Endothelial cell (in vitro differentiated cells): ENCODE measurements at regions not wholly inside any gene's neighbourhood (a gene's known extent, or its start where the extent isn't known, plus 50 kb on each side); places are given as distances from the start of the nearest gene placed in this dataset.

ENCODE experiments used
- DNase-seq: peaks from one replicate; pipeline ENCODE4 v3.0.0; 2021; ENCODE audit warnings: low spot score
- H3K27ac Mint-ChIP-seq: one replicate; pipeline ENCODE4 v1.8.0; 2021; ENCODE audit warnings: mixed read lengths, inconsistent platforms; ENCODE audit not compliant: unreplicated experiment
- H3K27me3 Mint-ChIP-seq: one replicate; pipeline ENCODE4 v1.8.0; 2021; ENCODE audit warnings: mild to moderate bottlenecking, moderate library complexity, mixed read lengths, inconsistent platforms; ENCODE audit not compliant: unreplicated experiment
- H3K36me3 Mint-ChIP-seq: one replicate; pipeline ENCODE4 v1.8.0; 2021; ENCODE audit warnings: mild to moderate bottlenecking, low read depth, mixed read lengths, inconsistent platforms; ENCODE audit not compliant: unreplicated experiment
- H3K4me1 Mint-ChIP-seq: one replicate; pipeline ENCODE4 v1.8.0; 2021; ENCODE audit warnings: mild to moderate bottlenecking, mixed read lengths, inconsistent platforms; ENCODE audit not compliant: unreplicated experiment
- H3K4me3 Mint-ChIP-seq: one replicate; pipeline ENCODE4 v1.8.0; 2021; ENCODE audit warnings: mild to moderate bottlenecking, mixed read lengths, inconsistent platforms; ENCODE audit not compliant: unreplicated experiment
- H3K9me3 Mint-ChIP-seq: one replicate; pipeline ENCODE4 v1.8.0; 2021; ENCODE audit warnings: mixed read lengths, inconsistent platforms; ENCODE audit not compliant: unreplicated experiment
- TF ChIP-seq, protein P1 (sequence below): fragments of 200-600 bp; sonication (generic); IDR thresholded peaks from one replicate; pipeline ENCODE4 v1.5.0; 2021; ENCODE audit warnings: antibody characterized with exemption; ENCODE audit not compliant: unreplicated experiment

DNA sequence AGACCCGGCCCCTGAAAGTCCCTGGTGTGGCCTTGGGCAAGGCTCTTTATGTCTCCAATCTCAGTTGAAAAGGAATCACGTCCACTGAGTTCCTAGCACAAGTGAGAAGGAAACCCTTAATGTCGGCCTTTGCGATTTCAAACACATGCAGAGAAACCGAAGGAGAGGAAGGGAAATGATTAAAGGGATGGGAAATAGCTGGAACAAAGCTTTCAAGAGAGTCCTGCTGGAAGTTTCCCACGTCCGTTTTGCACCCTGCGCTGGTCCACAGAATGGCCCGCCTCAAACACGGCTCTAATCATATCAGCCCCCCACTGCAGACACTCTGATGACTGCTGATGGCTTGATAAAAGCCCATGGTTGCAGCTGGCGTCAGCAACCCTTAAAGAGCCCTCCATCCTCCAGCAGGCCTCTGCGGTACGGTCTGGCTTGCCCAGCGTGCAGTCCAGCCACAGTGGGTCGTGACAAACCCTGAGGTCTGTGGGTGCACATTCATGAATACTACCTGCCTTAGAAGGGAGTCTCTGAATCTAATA is 765.5 kb upstream of the EEF2KMT start:
- TF ChIP-seq, protein P1, sequence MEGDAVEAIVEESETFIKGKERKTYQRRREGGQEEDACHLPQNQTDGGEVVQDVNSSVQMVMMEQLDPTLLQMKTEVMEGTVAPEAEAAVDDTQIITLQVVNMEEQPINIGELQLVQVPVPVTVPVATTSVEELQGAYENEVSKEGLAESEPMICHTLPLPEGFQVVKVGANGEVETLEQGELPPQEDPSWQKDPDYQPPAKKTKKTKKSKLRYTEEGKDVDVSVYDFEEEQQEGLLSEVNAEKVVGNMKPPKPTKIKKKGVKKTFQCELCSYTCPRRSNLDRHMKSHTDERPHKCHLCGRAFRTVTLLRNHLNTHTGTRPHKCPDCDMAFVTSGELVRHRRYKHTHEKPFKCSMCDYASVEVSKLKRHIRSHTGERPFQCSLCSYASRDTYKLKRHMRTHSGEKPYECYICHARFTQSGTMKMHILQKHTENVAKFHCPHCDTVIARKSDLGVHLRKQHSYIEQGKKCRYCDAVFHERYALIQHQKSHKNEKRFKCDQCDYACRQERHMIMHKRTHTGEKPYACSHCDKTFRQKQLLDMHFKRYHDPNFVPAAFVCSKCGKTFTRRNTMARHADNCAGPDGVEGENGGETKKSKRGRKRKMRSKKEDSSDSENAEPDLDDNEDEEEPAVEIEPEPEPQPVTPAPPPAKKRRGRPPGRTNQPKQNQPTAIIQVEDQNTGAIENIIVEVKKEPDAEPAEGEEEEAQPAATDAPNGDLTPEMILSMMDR, result no peak
- peaks cover 1% of the 10 kb centered on the region for H3K27me3 Mint-ChIP-seq
- peaks cover 4% of the 10 kb centered on the region for H3K4me1 Mint-ChIP-seq
- no peak overlapping the region for H3K4me3 Mint-ChIP-seq
- no peak for DNase-seq
- no peak overlapping the region for H3K27ac Mint-ChIP-seq
- no peaks in the 10 kb centered on the region for H3K36me3 Mint-ChIP-seq
- no peaks in the 10 kb centered on the region for H3K9me3 Mint-ChIP-seq

DNA sequence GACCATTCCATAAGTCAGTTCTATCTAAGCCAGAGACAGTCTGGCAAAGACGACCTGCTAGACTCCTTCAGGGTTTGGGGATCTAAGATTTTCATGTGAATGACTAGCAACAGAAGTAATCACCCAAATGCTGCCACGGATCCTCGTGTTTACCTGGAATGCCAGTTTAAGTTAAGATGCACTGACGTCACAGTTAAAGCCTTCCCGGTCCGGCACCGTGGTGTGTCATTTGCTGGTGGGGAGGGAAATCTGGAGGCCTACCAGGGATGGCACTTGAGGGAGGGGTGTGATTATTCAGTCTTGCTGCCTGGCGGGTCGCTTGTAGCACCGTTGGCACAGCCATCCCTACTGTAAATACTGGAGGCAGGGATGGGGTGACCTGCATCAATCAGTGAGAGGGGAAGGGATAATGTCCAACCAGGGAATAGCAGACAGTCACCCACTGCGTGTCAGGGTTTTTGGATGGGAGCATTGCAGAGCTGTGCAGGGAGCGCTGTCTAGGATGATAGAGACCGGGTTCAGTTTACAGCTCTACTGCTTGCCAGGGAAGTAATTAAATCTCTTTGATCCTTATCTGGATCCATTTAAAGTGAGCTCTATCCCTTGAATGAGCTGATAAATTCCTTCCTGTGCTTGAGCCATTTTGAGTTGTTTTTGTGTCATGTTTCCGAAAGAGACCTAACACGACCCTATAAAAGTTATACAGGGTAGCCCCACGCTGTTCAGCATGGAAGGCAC is 764.7 kb upstream of the EEF2KMT start:
- Mint-ChIP-seq H3K4me1 (peaks cover 4% of the 10 kb centered on the region), H3K27me3 (peaks cover 1% of the 10 kb centered on the region), H3K27ac (no peak overlapping the region), H3K36me3 (no peaks in the 10 kb centered on the region), H3K9me3 (no peaks in the 10 kb centered on the region), H3K4me3 (no peak overlapping the region)
- TF ChIP-seq, protein P1, result no peak
- DNase-seq, result no peak

DNA sequence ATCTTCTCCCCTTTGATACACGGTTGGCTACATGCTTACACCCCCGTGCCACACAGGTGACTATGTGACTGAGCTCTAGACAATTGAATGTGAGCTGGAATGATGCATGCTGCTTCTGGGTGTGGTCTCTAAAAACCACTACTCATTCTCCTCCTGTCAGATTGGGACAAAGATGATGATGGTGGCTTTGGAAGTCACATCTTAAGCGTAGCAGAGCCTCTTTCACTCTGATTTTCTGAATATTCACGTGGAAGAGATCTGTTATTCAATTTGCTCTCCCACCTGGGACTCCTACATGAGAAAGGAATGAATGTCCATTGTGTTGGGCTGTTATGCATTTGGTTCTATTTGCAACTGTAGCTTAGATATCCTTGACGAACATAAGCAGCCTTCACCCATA is 763.6 kb upstream of the EEF2KMT start:
- Mint-ChIP-seq H3K4me1 (peaks cover 4% of the 10 kb centered on the region), H3K27me3 (peaks cover 1% of the 10 kb centered on the region), H3K9me3 (no peaks in the 10 kb centered on the region), H3K27ac (no peak overlapping the region), H3K36me3 (no peaks in the 10 kb centered on the region), H3K4me3 (no peak overlapping the region)
- TF ChIP-seq, protein P1, result no peak
- no peak for DNase-seq

DNA sequence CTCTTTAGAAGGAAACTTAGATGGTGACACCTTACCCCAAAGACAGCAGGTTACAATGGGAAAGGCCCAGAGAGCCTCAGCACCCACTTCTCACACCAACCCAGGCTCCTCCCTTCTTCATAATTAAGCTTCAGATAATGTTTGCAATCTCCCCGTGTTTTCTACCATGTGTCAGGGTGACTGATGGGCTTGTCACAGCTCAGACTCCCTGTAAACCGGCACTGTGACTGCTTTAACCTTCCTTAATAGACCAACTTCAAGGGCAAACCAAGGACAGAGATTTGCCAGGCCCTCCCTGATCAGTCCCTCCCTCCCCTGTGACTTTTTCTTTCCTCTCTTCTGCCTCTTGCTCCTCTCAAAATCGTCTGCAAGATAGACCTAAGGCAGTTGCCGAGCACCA is 760.6 kb upstream of the EEF2KMT start:
- Mint-ChIP-seq H3K36me3 (no peaks in the 10 kb centered on the region), H3K9me3 (no peaks in the 10 kb centered on the region), H3K27me3 (peaks cover 1% of the 10 kb centered on the region), H3K4me3 (no peak overlapping the region), H3K4me1 (peaks cover 4% of the 10 kb centered on the region), H3K27ac (no peak overlapping the region)
- TF ChIP-seq, protein P1, result no peak
- DNase-seq, result no peak

DNA sequence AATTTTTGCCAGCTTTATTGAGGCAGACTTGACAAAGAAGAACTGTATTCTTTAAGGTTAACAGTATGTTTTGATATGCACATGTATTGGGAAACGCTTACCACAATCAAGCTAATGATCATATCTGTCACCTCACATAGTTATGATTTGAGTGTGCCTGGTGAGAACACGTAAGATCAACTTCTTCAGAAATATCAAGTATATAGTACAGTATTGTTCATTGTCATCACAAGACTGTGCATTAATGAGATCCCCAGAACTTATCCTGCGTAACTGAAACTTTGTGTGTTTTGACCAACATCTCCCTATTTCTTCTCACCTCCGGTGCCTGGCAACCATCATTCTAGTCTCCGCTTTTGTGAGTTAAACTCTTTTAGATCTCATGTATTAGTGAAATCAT is 756.4 kb upstream of the EEF2KMT start:
- DNase-seq, result no peak
- H3K27me3 Mint-ChIP-seq, result peaks cover 1% of the 10 kb centered on the region
- H3K4me3 Mint-ChIP-seq, result no peak overlapping the region
- H3K36me3 Mint-ChIP-seq, result no peaks in the 10 kb centered on the region
- H3K27ac Mint-ChIP-seq, result no peak overlapping the region
- TF ChIP-seq, protein P1, result no peak
- no peaks in the 10 kb centered on the region for H3K4me1 Mint-ChIP-seq
- no peaks in the 10 kb centered on the region for H3K9me3 Mint-ChIP-seq
